Mononuclear cell (primary cell): ENCODE measurements at regions not wholly inside any gene's neighbourhood (a gene's known extent, or its start where the extent isn't known, plus 50 kb on each side); places are given as distances from the start of the nearest gene placed in this dataset.
"Not testable (repeated sequence)": the region's sequence is repeated elsewhere in the genome, so short reads cannot be mapped to it uniquely, and the experiment has no call there.

Source experiments
- H3K27me3 ChIP-seq: 2 replicates; pipeline ENCODE4 v1.6.0; 2011; ENCODE audit warnings: low read length, control low read depth; ENCODE audit not compliant: insufficient read depth
- H3K4me1 ChIP-seq: 2 replicates; pipeline ENCODE4 v1.5.1; 2011; ENCODE audit warnings: mild to moderate bottlenecking, low read length, control low read depth; ENCODE audit not compliant: insufficient read depth
- H3K4me3 ChIP-seq: 2 replicates; pipeline ENCODE4 v1.5.1; 2011; ENCODE audit warnings: mild to moderate bottlenecking, low read length, moderate library complexity
- H3K9me3 ChIP-seq: 2 replicates; pipeline ENCODE4 v1.5.1; 2011; ENCODE audit warnings: low read depth, mild to moderate bottlenecking, control low read depth, low read length

GRCh38 chr3:66638717-66639116, 137.9 kb upstream of the LRIG1 start:
- Histone ChIP-seq H3K4me3 (no peak overlapping the region), H3K9me3 (no peaks in the 10 kb centered on the region), H3K4me1 (no peaks in the 10 kb centered on the region), H3K27me3 (no peaks in the 10 kb centered on the region)

GRCh38 chr3:66639809-66640356, 139.1 kb upstream of the LRIG1 start:
- H3K4me1 ChIP-seq = peaks cover 3% of the 10 kb centered on the region
- H3K27me3 ChIP-seq = no peaks in the 10 kb centered on the region
- H3K9me3 ChIP-seq = peaks cover 7% of the 10 kb centered on the region

DNA sequence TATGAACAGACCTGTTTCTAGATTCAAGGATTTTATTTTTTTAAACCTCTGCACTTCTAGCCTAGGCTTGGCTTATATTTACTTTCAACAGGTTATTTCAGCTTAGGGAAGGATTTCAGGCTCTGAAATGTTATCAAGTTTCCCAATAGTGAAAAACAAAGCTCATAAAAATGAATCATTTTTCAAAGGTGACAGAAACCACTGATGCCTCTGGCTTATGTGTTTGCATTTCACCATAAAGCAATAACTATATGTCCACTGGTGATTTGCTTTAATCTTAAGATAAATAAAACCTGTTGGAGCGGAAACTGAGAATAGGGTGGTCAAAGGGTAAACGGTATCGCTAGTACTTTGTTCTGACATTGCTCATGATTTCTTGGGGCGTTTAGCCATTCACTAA, 141.2 kb upstream of the LRIG1 start:
- Histone ChIP-seq H3K4me3 (no peak overlapping the region), H3K9me3 (peaks cover 10% of the 10 kb centered on the region), H3K4me1 (peaks cover 3% of the 10 kb centered on the region), H3K27me3 (no peaks in the 10 kb centered on the region)

More at GRCh38 chr3:66639809-66640356, 139.1 kb upstream of the LRIG1 start:
- H3K4me3 ChIP-seq = no peak overlapping the region

DNA sequence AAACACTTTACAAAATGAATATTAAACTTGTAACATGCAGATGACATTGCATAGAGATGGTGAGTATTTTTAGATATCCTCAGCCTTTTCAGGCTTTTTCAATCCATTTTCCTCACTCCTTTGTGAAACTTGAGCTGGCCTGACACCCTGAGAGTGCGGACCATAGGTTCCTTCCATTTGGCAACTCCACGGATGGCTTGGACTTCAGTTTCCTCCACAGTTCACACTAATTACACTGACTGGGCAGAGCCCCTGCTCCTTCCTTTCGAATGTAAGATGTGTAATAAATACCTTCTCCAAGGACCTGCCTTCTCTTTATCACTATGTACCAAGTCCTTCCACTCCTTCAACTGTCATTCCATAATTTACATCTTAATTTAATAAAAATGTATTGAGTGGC, 141.7 kb upstream of the LRIG1 start:
- Histone ChIP-seq H3K4me1 (peaks cover 3% of the 10 kb centered on the region), H3K4me3 (no peak overlapping the region), H3K9me3 (peaks cover 10% of the 10 kb centered on the region), H3K27me3 (no peaks in the 10 kb centered on the region)

- H3K4me1 ChIP-seq = peaks cover 3% of the 10 kb centered on the region
- H3K9me3 ChIP-seq = peaks cover 10% of the 10 kb centered on the region
- no peak overlapping the region for H3K4me3 ChIP-seq
- H3K27me3 ChIP-seq = no peaks in the 10 kb centered on the region
These were observed 143.7 kb upstream of the LRIG1 start for GRCh38 chr3:66644549-66644948.

DNA sequence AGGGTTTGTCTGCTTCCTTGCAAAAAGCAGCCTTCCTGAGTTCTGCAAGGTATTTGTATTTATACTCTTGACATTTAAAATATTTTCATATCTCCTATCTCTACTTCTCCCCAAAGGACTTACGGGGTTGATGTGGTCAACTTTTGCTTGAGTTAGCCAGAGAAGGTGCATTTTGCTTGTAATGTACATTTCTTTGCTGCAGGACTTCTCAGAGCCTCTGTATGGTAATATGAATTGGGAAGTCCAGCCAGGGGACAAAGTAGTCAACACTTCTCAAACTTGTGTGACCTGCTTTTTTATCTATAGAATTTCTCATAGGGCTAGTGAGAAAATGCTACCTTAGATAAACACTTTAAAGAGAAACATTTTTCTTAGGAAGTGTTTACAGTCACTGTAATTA, 148.2 kb upstream of the LRIG1 start:
- Histone ChIP-seq H3K4me3 (no peak overlapping the region), H3K4me1 (peaks cover 3% of the 10 kb centered on the region), H3K27me3 (no peaks in the 10 kb centered on the region), H3K9me3 (peaks cover 10% of the 10 kb centered on the region)

DNA sequence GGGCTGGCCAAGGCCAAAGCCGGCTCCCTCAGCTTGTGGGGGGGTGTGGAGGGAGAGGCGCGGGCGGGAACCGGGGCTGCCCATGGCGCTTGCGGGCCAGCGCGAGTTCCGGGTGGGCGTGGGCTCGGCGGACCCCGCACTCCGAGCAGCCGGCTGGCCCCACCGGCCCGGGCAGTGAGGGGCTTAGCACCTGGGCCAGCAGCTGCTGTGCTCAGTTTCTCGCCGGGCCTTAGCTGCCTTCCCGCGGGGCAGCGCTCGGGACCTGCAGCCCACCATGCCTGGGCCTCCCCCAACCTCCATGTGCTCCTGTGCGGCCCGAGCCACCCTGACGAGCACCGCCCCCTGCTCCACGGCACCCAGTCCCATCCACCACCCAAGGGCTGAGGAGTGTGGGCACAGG, 150.7 kb upstream of the LRIG1 start:
- not testable (repeated sequence) for H3K27me3 ChIP-seq, H3K4me1 ChIP-seq, H3K9me3 ChIP-seq, H3K4me3 ChIP-seq

DNA sequence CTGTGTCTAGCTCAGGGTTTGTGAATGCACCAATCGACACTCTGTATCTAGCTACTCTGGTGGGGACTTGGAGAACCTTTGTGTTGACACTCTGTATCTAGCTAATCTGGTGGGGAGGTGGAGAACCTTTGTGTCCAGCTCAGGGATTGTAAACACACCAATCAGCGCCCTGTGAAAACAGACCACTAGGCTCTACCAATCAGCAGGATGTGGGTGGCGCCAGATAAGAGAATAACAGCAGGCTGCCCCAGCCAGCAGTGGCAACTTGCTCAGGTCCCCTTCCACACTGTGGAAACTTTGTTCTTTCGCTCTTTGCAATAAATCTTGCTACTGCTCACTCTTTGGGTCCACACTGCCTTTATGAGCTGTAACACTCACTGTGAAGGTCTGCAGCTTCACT, 151.3 kb upstream of the LRIG1 start:
- not testable (repeated sequence) for H3K27me3 ChIP-seq

GRCh38 chr3:66655044-66655443, 154.2 kb upstream of the LRIG1 start:
- H3K9me3 ChIP-seq = no peaks in the 10 kb centered on the region
- H3K27me3 ChIP-seq = no peaks in the 10 kb centered on the region
- H3K4me3 ChIP-seq = no peak overlapping the region
- no peaks in the 10 kb centered on the region for H3K4me1 ChIP-seq

More for the DNA sequence above, 151.3 kb upstream of the LRIG1 start:
- not testable (repeated sequence) for H3K4me1 ChIP-seq, H3K9me3 ChIP-seq, H3K4me3 ChIP-seq

GRCh38 chr3:66655671-66656070, 154.8 kb upstream of the LRIG1 start:
- no peaks in the 10 kb centered on the region for H3K27me3 ChIP-seq
- H3K9me3 ChIP-seq = no peaks in the 10 kb centered on the region
- H3K4me1 ChIP-seq = no peaks in the 10 kb centered on the region
- H3K4me3 ChIP-seq = no peak overlapping the region

- Histone ChIP-seq H3K4me3 (no peak overlapping the region), H3K27me3 (no peaks in the 10 kb centered on the region), H3K4me1 (no peaks in the 10 kb centered on the region), H3K9me3 (no peaks in the 10 kb centered on the region)
These were observed 155.8 kb upstream of the LRIG1 start for GRCh38 chr3:66656609-66657008.

GRCh38 chr3:66659056-66659455, 158.2 kb upstream of the LRIG1 start:
- H3K27me3 ChIP-seq = no peaks in the 10 kb centered on the region
- no peaks in the 10 kb centered on the region for H3K4me1 ChIP-seq
- no peaks in the 10 kb centered on the region for H3K9me3 ChIP-seq

DNA sequence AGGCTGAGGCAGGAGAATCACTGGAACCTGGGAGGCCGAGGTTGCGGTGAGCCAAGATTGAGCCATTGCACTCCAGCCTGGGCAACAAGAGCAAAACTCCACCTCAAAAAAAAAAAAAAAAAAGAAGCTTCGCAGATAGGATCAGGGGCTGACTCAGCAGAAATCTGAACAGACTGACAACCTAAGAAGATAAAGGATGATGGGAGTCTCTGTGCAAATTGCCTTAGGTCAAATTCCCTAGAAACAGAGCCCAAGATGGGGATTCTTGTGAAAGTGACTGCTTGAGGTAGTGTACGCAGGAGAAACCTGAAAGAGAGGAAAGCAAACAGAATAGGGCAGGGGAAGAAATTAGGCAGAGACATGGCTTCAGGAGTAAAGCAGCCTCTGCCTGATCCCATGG, 160.8 kb upstream of the LRIG1 start:
- no peaks in the 10 kb centered on the region for H3K9me3 ChIP-seq

More at GRCh38 chr3:66659056-66659455, 158.2 kb upstream of the LRIG1 start:
- H3K4me3 ChIP-seq = no peak overlapping the region

DNA sequence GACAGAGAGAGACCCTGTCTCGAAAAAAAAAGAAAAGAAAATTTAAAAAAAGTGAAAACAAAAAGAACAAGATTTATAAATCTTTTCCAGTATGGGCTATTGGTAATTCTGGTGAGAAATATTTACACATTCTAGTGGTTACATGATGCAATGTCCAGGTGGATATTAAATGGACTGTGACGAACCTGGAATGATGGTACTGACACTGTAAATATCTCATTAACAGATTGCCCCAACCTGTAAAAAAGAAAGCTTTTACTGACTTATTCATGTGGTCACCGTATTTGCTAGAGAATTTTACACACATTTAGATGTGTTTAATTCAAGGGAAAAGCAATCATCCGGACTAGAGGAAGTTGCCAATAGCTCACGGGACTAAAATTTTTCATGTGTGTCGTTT, 162.1 kb upstream of the LRIG1 start:
- Histone ChIP-seq H3K9me3 (no peaks in the 10 kb centered on the region), H3K27me3 (no peaks in the 10 kb centered on the region)

More for the DNA sequence above, 160.8 kb upstream of the LRIG1 start:
- no peaks in the 10 kb centered on the region for H3K27me3 ChIP-seq
- H3K4me3 ChIP-seq = no peak overlapping the region
- no peaks in the 10 kb centered on the region for H3K4me1 ChIP-seq

DNA sequence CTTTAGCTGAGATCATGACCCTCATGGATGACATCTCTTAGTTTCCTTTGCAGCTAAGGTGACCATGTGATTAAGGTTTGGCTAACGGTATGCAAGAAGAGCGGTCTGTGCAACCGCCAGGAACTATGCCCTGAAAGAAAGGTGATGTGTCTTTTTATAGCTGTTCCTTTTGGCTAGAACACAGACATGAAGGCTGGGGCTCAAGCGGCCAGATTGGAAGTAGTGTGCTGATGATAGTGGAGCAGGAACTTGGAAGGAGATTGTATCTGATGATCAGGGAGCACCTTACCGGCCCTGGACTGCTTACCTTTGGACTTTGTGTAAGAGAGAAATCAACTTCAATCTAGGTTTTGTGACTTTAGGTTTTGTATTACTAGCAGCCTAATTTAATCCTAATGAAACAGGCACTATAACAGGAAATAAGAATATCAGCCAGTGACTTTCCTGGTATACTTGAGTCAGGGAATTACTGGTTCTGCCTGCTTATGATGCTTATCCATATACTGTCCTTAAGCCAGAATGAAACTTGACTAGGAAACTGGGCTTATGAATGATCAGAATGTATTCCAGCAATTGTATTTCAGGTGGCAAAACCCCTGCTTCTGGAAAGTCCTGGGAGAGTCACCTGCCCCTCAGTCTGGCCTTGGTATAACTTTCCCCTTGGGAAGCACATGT, 164.3 kb upstream of the LRIG1 start:
- Histone ChIP-seq H3K4me1 (no peaks in the 10 kb centered on the region), H3K4me3 (no peak overlapping the region), H3K27me3 (no peaks in the 10 kb centered on the region), H3K9me3 (no peaks in the 10 kb centered on the region)

More for the DNA sequence above, 162.1 kb upstream of the LRIG1 start:
- no peaks in the 10 kb centered on the region for H3K4me1 ChIP-seq
- H3K4me3 ChIP-seq = no peak overlapping the region

- H3K9me3 ChIP-seq = no peaks in the 10 kb centered on the region
- no peak overlapping the region for H3K4me3 ChIP-seq
- no peaks in the 10 kb centered on the region for H3K4me1 ChIP-seq
- H3K27me3 ChIP-seq = no peaks in the 10 kb centered on the region
These were observed 165.5 kb upstream of the LRIG1 start for GRCh38 chr3:66666362-66666761.
